ENCODE measurements at regions not wholly inside any gene's neighbourhood (a gene's known extent, or its start where the extent isn't known, plus 50 kb on each side); places are given as distances from the start of the nearest gene placed in this dataset.

DNA sequence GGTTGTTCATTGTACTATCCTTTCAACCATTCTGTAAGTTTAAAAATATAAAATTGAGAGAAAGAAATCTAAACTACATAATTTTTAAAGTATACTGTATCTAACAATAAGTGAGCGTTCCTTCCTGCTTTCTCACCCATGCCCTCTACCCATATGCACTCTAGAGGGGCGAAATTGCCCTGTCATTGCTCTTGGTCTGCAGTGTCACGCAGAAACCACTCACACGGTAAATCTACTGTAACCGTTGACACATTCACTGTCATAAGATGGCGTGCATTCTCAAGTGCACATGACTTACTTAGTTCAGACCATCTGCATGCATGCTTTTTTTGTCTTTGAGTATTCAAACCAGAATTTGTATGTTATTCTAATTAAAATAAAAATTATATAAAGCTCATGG is 55.7 kb upstream of the NIPBL start:
- Histone ChIP-seq H3K27ac (ENCODE audit: low read length) (no peak overlapping the region), H3K4me2 (ENCODE audit: insufficient read depth, low read length) (no peak overlapping the region), H3K9ac (ENCODE audit: low read depth, low read length) (no peak overlapping the region), H2AFZ (ENCODE audit: low read depth, low read length) (no peak overlapping the region), H3K4me1 (ENCODE audit: insufficient read depth, low read length) (no peaks in the 10 kb centered on the region), H4K20me1 (ENCODE audit: insufficient read depth, low read length) (no peaks in the 10 kb centered on the region), H3K9me3 (ENCODE audit: insufficient read depth, low read length, severe bottlenecking) (no peaks in the 10 kb centered on the region), H3K4me3 (ENCODE audit: low read depth in 1 of 2, low read length in 2 of 2) (no peak overlapping the region), H3K79me2 (ENCODE audit: insufficient read depth, low read length) (no peaks in the 10 kb centered on the region), H3K27me3 (ENCODE audit: insufficient read depth, low read length, poor library complexity) (peaks cover 7% of the 10 kb centered on the region), H3K36me3 (ENCODE audit: insufficient read depth, low read length) (no peaks in the 10 kb centered on the region)
- DNase-seq = no peak
- ATAC-seq (ENCODE audit: insufficient read depth, low read depth) = no peak
- TF ChIP-seq EZH2 (IDR thresholded peaks at IDR 0.05; ENCODE audit: borderline replicate concordance, low read depth, low read length, severe bottlenecking) = no peak
- TF ChIP-seq, protein P1, sequence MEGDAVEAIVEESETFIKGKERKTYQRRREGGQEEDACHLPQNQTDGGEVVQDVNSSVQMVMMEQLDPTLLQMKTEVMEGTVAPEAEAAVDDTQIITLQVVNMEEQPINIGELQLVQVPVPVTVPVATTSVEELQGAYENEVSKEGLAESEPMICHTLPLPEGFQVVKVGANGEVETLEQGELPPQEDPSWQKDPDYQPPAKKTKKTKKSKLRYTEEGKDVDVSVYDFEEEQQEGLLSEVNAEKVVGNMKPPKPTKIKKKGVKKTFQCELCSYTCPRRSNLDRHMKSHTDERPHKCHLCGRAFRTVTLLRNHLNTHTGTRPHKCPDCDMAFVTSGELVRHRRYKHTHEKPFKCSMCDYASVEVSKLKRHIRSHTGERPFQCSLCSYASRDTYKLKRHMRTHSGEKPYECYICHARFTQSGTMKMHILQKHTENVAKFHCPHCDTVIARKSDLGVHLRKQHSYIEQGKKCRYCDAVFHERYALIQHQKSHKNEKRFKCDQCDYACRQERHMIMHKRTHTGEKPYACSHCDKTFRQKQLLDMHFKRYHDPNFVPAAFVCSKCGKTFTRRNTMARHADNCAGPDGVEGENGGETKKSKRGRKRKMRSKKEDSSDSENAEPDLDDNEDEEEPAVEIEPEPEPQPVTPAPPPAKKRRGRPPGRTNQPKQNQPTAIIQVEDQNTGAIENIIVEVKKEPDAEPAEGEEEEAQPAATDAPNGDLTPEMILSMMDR (IDR thresholded peaks at IDR 0.05; ENCODE audit: borderline replicate concordance, extremely low read depth, low read length, poor library complexity, severe bottlenecking) = no peak

DNA sequence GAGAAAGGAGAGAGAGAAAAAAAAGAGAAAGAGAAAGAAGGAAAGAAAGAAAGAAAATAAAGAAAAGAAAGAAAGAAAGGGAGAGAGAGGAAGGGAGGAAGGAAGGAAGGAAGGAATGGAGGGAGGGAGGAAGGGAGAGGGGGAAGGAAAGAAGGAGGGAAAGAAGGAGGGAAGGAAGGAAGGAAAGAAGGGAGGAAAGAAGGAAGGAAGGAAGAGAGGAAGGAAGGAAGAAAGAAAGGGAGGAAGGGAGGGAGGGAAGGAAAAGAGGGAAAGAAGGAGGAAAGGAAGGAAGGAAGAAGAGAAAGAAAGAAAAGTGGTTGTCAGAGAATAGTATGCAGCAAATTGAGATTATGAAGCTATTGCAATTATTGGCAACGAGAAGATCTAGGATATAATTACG is 49.9 kb upstream of the NIPBL start:
- Histone ChIP-seq H3K9me3 (ENCODE audit: insufficient read depth, low read length, severe bottlenecking) (no peaks in the 10 kb centered on the region), H3K9ac (ENCODE audit: low read depth, low read length) (no peak overlapping the region), H3K4me2 (ENCODE audit: insufficient read depth, low read length) (no peak overlapping the region)

More for the DNA sequence above, 49.9 kb upstream of the NIPBL start:
- TF ChIP-seq, protein P1 (IDR thresholded peaks at IDR 0.05; ENCODE audit: borderline replicate concordance, extremely low read depth, low read length, poor library complexity, severe bottlenecking) = no peak
- no peak for TF ChIP-seq EZH2 (IDR thresholded peaks at IDR 0.05; ENCODE audit: borderline replicate concordance, low read depth, low read length, severe bottlenecking)
- H3K27ac ChIP-seq (ENCODE audit: low read length) = no peak overlapping the region
- ATAC-seq (ENCODE audit: insufficient read depth, low read depth) (no peak), DNase-seq (no peak)
- no peaks in the 10 kb centered on the region for H3K4me1 ChIP-seq (ENCODE audit: insufficient read depth, low read length)
- H4K20me1 ChIP-seq (ENCODE audit: insufficient read depth, low read length) = no peaks in the 10 kb centered on the region
- no peaks in the 10 kb centered on the region for H3K27me3 ChIP-seq (ENCODE audit: insufficient read depth, low read length, poor library complexity)
- H2AFZ ChIP-seq (ENCODE audit: low read depth, low read length) = no peak overlapping the region
- no peak overlapping the region for H3K4me3 ChIP-seq (ENCODE audit: low read depth in 1 of 2, low read length in 2 of 2)
- no peaks in the 10 kb centered on the region for H3K79me2 ChIP-seq (ENCODE audit: insufficient read depth, low read length)
- H3K36me3 ChIP-seq (ENCODE audit: insufficient read depth, low read length) = no peaks in the 10 kb centered on the region
